Heart left ventricle (tissue), 16 donors: ENCODE measurements at regions not wholly inside any gene's neighbourhood (a gene's known extent, or its start where the extent isn't known, plus 50 kb on each side); places are given as distances from the start of the nearest gene placed in this dataset.

Source experiments
- ATAC-seq, 4 donors: fragments of 200-7000 bp; cut with Tn5 transposase; one replicate each; pipeline ENCODE4 v1.9.1; 2020 to 2022; ENCODE audit warnings: moderate library complexity in 4 of 4, mild to moderate bottlenecking in 3 of 4, moderate number of reproducible peaks in 1 of 4
- DNase-seq, 5 donors: peaks; one replicate each; pipeline ENCODE4 v3.0.0-alpha.2; 2020
- H3K27ac ChIP-seq, 12 donors: fragments of 200-600 bp; sonication (generic) in 4 of 12; one replicate each; pipeline versions ENCODE4 v1.5.0 to v1.8.0; 2016 to 2022; ENCODE audit warnings: mild to moderate bottlenecking in 2 of 12
- H3K27me3 ChIP-seq, 9 donors: fragments of 200-600 bp; sonication (generic) in 2 of 9; one replicate each; pipeline versions ENCODE4 v1.5.1 to v1.8.0; 2016 to 2022; ENCODE audit warnings: mild to moderate bottlenecking in 3 of 9
- H3K36me3 ChIP-seq, 9 donors: fragments of 200-600 bp; sonication (generic) in 2 of 9; one replicate each; pipeline versions ENCODE4 v1.5.0 to v1.8.0; 2018 to 2022; ENCODE audit warnings: mild to moderate bottlenecking in 2 of 9
- H3K4me1 ChIP-seq, 12 donors: fragments of 200-600 bp; sonication (generic) in 4 of 12; one replicate each; pipeline versions ENCODE4 v1.5.0 to v1.8.0; 2016 to 2022; ENCODE audit warnings: mild to moderate bottlenecking in 3 of 12
- H3K4me3 ChIP-seq, 12 donors: fragments of 200-600 bp; sonication (generic) in 4 of 12; one replicate each; pipeline versions ENCODE4 v1.5.0 to v1.8.0; 2017 to 2022; ENCODE audit warnings: mild to moderate bottlenecking in 9 of 12, moderate library complexity in 4 of 12
- H3K9me3 ChIP-seq, 12 donors: fragments of 200-600 bp; sonication (generic) in 4 of 12; one replicate each; pipeline versions ENCODE4 v1.5.0 to v1.8.0; 2016 to 2022; ENCODE audit warnings: mild to moderate bottlenecking in 1 of 12
- CTCF ChIP-seq, 12 donors: fragments of 200-600 bp; sonication (generic) in 4 of 12; IDR thresholded peaks; one replicate each; pipeline versions ENCODE4 v1.5.0 to v1.8.0; 2018 to 2022; ENCODE audit warnings: antibody characterized with exemption in 12 of 12, mild to moderate bottlenecking in 5 of 12
- POLR2A ChIP-seq, 2 donors: fragments of 450-650 bp; IDR thresholded peaks; one replicate each; pipeline ENCODE4 v1.6.1; 2017; ENCODE audit warnings: antibody characterized with exemption in 2 of 2, mild to moderate bottlenecking in 2 of 2, moderate library complexity in 2 of 2
- WGBS, 4 donors: extraction: QIAGEN DNeasy Blood & Tissue Kit in 2 of 4; methylation state at CpG; one replicate each; pipeline versions ENCODE4 v1.1.5 to v1.1.7; 2013 to 2018; 5-methylcytosine and 5-hydroxymethylcytosine counted together
- intact Hi-C, 10 donors: fragments of 100-400 bp; cut with DNase I; formaldehyde crosslinking; loops; one replicate each; pipeline versions ENCODE4 v1.11.1 to v1.14.2; 2022
- donor health status: ischemic (EF 13 %, LVEDD 7.1; RV severe dilation, severe dysfunction).
- donor health status: healthy with polysubstance abuse.
- donor health status: DM: no; HTN: yes; CAD: no.
- donor health status: DM: no; HTN: no; CAD: no.
- donor health status: ischemic (EF 25% LVEDD 6.9; RV normal size, moderate dysfunction).
- donor health status: ischemic (EF 25% LVEDD 5.7; RV mildly dilated, moderate dysfunction).
- donor health status: healthy.
- donor health status: DM: yes; HTN: yes; CAD: no.
- donor health status: ischemic (EF 35%, LVEDD 5.7; RV mildly dilated, moderate dysfunction).
- donor health status: nonischemic (EF 11% LVEDD 7.7; RV severe dilation, severe dysfunction).
- donor health status: DM: yes; HTN: yes; CAD: no.
- donor health status: PGD.
- donor health status: ischemic (EF 29% LVEDD 5.4; RV normal size, mild dysfunction).
- donor health status: nonischemic (EF 23%, LVEDD 6.1; RV moderate dilation, normal function).

GRCh38 chr5:87640902-87641301 is 228.2 kb upstream of the CCNH start:
- Histone ChIP-seq H3K27ac (no peak overlapping the region), H3K36me3 (no peaks in the 10 kb centered on the region), H3K4me3 (no peak overlapping the region), H3K9me3 (no peaks in the 10 kb centered on the region), H3K27me3 (no peaks in the 10 kb centered on the region), H3K4me1 (no peaks in the 10 kb centered on the region)
- DNase-seq (no peak), ATAC-seq (no peak)
- intact Hi-C loops = no loop called here
- TF ChIP-seq POLR2A (IDR thresholded peaks at IDR 0.05) (no peak), CTCF (IDR thresholded peaks at IDR 0.05) (no peak)

- ATAC-seq (no peak), DNase-seq (no peak)
- no peak overlapping the region for H3K27ac ChIP-seq
- H3K9me3 ChIP-seq = no peaks in the 10 kb centered on the region
- H3K4me3 ChIP-seq = no peak overlapping the region
- H3K36me3 ChIP-seq = no peaks in the 10 kb centered on the region
- TF ChIP-seq CTCF (IDR thresholded peaks at IDR 0.05) (no peak), POLR2A (IDR thresholded peaks at IDR 0.05) (no peak)
- no peaks in the 10 kb centered on the region for H3K4me1 ChIP-seq
- WGBS, 4 donors = 76 to 89% (median 82%) methylated on average over 1 of the region's 1 CpG
- H3K27me3 ChIP-seq = no peaks in the 10 kb centered on the region
- intact Hi-C loops = no loop called here
Measured at GRCh38 chr5:87627363-87627762, 214.6 kb upstream of the CCNH start.

- Histone ChIP-seq H3K4me3 (no peak overlapping the region), H3K27me3 (no peaks in the 10 kb centered on the region), H3K4me1 (no peaks in the 10 kb centered on the region), H3K36me3 (no peaks in the 10 kb centered on the region), H3K27ac (no peak overlapping the region), H3K9me3 (peaks cover 0 to 15% (median 0%) of the 10 kb centered on the region in 12 donors)
- WGBS, 4 donors = 57 to 68% (median 64%) methylated on average over 1 of the region's 1 CpG
- no peak for TF ChIP-seq POLR2A (IDR thresholded peaks at IDR 0.05)
- no peak for TF ChIP-seq CTCF (IDR thresholded peaks at IDR 0.05)
- intact Hi-C loops = no loop called here
- ATAC-seq = no peak
- no peak for DNase-seq
Measured at GRCh38 chr5:87608385-87608784, 195.7 kb upstream of the CCNH start.

- WGBS, 4 donors = 62 to 74% (median 65%) methylated on average over 2 of the region's 2 CpGs
- Histone ChIP-seq H3K9me3 (peaks cover 0 to 15% (median 0%) of the 10 kb centered on the region in 12 donors), H3K27ac (no peak overlapping the region), H3K36me3 (no peaks in the 10 kb centered on the region), H3K4me3 (no peak overlapping the region), H3K4me1 (no peaks in the 10 kb centered on the region), H3K27me3 (no peaks in the 10 kb centered on the region)
- intact Hi-C loops = no loop called here
- DNase-seq (no peak), ATAC-seq (no peak)
- TF ChIP-seq CTCF (IDR thresholded peaks at IDR 0.05) (no peak), POLR2A (IDR thresholded peaks at IDR 0.05) (no peak)
Measured at GRCh38 chr5:87605663-87606062, 192.9 kb upstream of the CCNH start.
